Uterus (tissue), 2 donors: ENCODE measurements at regions not wholly inside any gene's neighbourhood (a gene's known extent, or its start where the extent isn't known, plus 50 kb on each side); places are given as distances from the start of the nearest gene placed in this dataset.

Source experiments
- POLR2A ChIP-seq, 2 donors: fragments of 450-650 bp; IDR thresholded peaks; one replicate each; pipeline ENCODE4 v1.6.1; 2016; ENCODE audit warnings: antibody characterized with exemption in 2 of 2, mild to moderate bottlenecking in 1 of 2, moderate library complexity in 1 of 2
- TF ChIP-seq, protein P1 (sequence below), 4 experiments: fragments of 200-600 bp in 2 of 4; fragments of 450-650 bp in 2 of 4; sonication (generic) in 2 of 4; IDR thresholded peaks; one replicate each; pipeline ENCODE4 v1.5.1; 2016 to 2019; ENCODE audit warnings: antibody characterized with exemption in 4 of 4, mild to moderate bottlenecking in 2 of 4, moderate library complexity in 1 of 4

DNA sequence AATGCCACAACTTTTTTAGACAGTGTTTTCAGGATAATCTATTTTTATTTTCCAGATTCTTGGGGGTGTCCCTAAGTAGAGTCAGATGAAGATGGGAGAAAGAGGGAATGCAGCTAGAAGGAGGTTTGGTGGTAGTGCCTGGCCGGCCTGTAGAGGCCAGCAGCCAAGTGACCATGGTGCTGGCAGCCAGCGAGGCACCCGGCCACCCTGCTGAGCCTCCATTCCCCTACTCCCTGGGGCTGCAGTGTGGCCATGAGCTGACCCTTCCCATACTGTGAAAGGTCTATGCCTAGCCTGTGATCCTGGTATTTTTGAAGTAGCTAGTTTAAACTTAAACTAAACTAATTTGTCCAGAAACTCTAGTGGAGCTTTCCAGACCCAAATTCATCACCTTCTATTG is 268.6 kb downstream of the CYRIA start:
- TF ChIP-seq, protein P1, sequence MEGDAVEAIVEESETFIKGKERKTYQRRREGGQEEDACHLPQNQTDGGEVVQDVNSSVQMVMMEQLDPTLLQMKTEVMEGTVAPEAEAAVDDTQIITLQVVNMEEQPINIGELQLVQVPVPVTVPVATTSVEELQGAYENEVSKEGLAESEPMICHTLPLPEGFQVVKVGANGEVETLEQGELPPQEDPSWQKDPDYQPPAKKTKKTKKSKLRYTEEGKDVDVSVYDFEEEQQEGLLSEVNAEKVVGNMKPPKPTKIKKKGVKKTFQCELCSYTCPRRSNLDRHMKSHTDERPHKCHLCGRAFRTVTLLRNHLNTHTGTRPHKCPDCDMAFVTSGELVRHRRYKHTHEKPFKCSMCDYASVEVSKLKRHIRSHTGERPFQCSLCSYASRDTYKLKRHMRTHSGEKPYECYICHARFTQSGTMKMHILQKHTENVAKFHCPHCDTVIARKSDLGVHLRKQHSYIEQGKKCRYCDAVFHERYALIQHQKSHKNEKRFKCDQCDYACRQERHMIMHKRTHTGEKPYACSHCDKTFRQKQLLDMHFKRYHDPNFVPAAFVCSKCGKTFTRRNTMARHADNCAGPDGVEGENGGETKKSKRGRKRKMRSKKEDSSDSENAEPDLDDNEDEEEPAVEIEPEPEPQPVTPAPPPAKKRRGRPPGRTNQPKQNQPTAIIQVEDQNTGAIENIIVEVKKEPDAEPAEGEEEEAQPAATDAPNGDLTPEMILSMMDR (IDR thresholded peaks at IDR 0.05) = no peak
- no peak for TF ChIP-seq POLR2A (IDR thresholded peaks at IDR 0.05)
